ENCODE measurements at regions not wholly inside any gene's neighbourhood (a gene's known extent, or its start where the extent isn't known, plus 50 kb on each side); places are given as distances from the start of the nearest gene placed in this dataset.

GRCh38 chr1:73104749-73105148, 822.4 kb upstream of the NEGR1 start:
- ChIA-PET POLR2A (no interaction called here), CTCF (no interaction called here), SMC1A (ENCODE audit: uncharacterized antibody, unreplicated experiment) (no interaction called here), RAD21 (ENCODE audit: unreplicated experiment) (no interaction called here)
- ATAC-seq: no peak
- H3K36me3 ChIP-seq (ENCODE audit: control insufficient read depth in 2 of 2, insufficient read depth in 2 of 2, low read length in 1 of 2): no peaks in the 10 kb centered on the region
- no peak for TF ChIP-seq YBX1 (IDR thresholded peaks at IDR 0.05)
- no peak for TF ChIP-seq SMC3 (IDR thresholded peaks at IDR 0.05; ENCODE audit: borderline replicate concordance, low read length)
- TF ChIP-seq MEF2A (IDR thresholded peaks at IDR 0.05; ENCODE audit: insufficient read depth, low read depth, low read length): no peak
- TF ChIP-seq MXI1 (IDR thresholded peaks at IDR 0.05; ENCODE audit: low read depth, low read length): no peak
- no peak for TF ChIP-seq MYB (IDR thresholded peaks at IDR 0.05; ENCODE audit: borderline replicate concordance, low read depth, low read length)
- TF ChIP-seq ATF2 (IDR thresholded peaks at IDR 0.05; ENCODE audit: low read length): no peak
- no peak for TF ChIP-seq NFYA (IDR thresholded peaks at IDR 0.05; ENCODE audit: borderline replicate concordance, low read depth, low read length)
- no peak for TF ChIP-seq JUNB (IDR thresholded peaks at IDR 0.05)
- TF ChIP-seq, protein P1, sequence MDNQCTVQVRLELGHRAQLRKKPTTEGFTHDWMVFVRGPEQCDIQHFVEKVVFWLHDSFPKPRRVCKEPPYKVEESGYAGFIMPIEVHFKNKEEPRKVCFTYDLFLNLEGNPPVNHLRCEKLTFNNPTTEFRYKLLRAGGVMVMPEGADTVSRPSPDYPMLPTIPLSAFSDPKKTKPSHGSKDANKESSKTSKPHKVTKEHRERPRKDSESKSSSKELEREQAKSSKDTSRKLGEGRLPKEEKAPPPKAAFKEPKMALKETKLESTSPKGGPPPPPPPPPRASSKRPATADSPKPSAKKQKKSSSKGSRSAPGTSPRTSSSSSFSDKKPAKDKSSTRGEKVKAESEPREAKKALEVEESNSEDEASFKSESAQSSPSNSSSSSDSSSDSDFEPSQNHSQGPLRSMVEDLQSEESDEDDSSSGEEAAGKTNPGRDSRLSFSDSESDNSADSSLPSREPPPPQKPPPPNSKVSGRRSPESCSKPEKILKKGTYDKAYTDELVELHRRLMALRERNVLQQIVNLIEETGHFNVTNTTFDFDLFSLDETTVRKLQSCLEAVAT (IDR thresholded peaks at IDR 0.05): no peak
- intact Hi-C loops (cut with micrococcal nuclease; ENCODE audit: unreplicated experiment): no loop called here
- H3K4me1 ChIP-seq (ENCODE audit: control insufficient read depth, insufficient read depth, low read length): no peaks in the 10 kb centered on the region
- no peaks in the 10 kb centered on the region for H3K79me2 ChIP-seq (ENCODE audit: control insufficient read depth, insufficient read depth, low read length)
- H4K20me1 ChIP-seq (ENCODE audit: control insufficient read depth, insufficient read depth): no peaks in the 10 kb centered on the region
- H3K9ac ChIP-seq (ENCODE audit: control insufficient read depth, insufficient read depth, low read length): no peak overlapping the region
- H3K9me3 ChIP-seq (replicated peaks; ENCODE audit: control insufficient read depth, insufficient read depth, low read length): no peaks in the 10 kb centered on the region
- no peaks in the 10 kb centered on the region for H3K27me3 ChIP-seq (replicated peaks in 1 of 2; ENCODE audit: control insufficient read depth in 2 of 2, insufficient read depth in 2 of 2, low read length in 1 of 2)
- no peak overlapping the region for H2AFZ ChIP-seq (ENCODE audit: control insufficient read depth, low read depth, low read length)
- no peak overlapping the region for H3K27ac ChIP-seq (ENCODE audit: control insufficient read depth, insufficient read depth)
- no peak for DNase-seq (ENCODE audit: low read depth, low spot score)
- H3K4me3 ChIP-seq: no peak overlapping the region
- no peak for FAIRE-seq
- H3K4me2 ChIP-seq (ENCODE audit: control insufficient read depth, insufficient read depth): no peak overlapping the region
- 15% methylated on average over 8 of the region's 8 CpGs for WGBS (ENCODE audit: insufficient coverage, insufficient replicate concordance, low lambda C conversion rate, missing lambda C conversion rate)
- BruUV-seq (replicated peaks): no TSS peak
- in situ Hi-C loops (cut with MboI): no loop called here
